Pancreas (tissue), 10 donors: ENCODE measurements at regions not wholly inside any gene's neighbourhood (a gene's known extent, or its start where the extent isn't known, plus 50 kb on each side); places are given as distances from the start of the nearest gene placed in this dataset.
"Not testable (repeated sequence)": the region's sequence is repeated elsewhere in the genome, so short reads cannot be mapped to it uniquely, and the experiment has no call there.

Experiments
- ATAC-seq, 4 donors: fragments of 200-7000 bp; cut with Tn5 transposase; one replicate each; pipeline versions ENCODE4 v1.8.0 to v1.9.1; 2020; ENCODE audit warnings: mild to moderate bottlenecking in 4 of 4, moderate library complexity in 4 of 4
- DNase-seq, 6 donors: peaks; one replicate each; pipeline ENCODE4 v3.0.0-alpha.2; 2020
- FAIRE-seq: peaks from 2 replicates; lab custom pipeline; 2012; peaks lifted over from hg19 to GRCh38; lab: Jason Lieb, UNC
- H3K27ac ChIP-seq, 4 donors: fragments of 200-600 bp; sonication (generic); 1 replicate in 3 of 4; 2 replicates in 1 of 4; pipeline versions ENCODE4 v1.5.0 to v1.8.0; 2020
- H3K27me3 ChIP-seq, 4 donors: fragments of 200-600 bp; one replicate each; pipeline ENCODE4 v1.8.0; 2021
- H3K36me3 ChIP-seq, 3 donors: fragments of 200-600 bp; sonication (generic) in 1 of 3; one replicate each; pipeline versions ENCODE4 v1.5.0 to v1.8.0; 2020 to 2021
- H3K4me1 ChIP-seq, 3 donors: fragments of 200-600 bp; one replicate each; pipeline ENCODE4 v1.8.0; 2021
- H3K4me3 ChIP-seq, 4 donors: fragments of 200-600 bp; sonication (generic) in 2 of 4; one replicate each; pipeline versions ENCODE4 v1.5.0 to v1.8.0; 2020 to 2021
- H3K9me3 ChIP-seq, 4 donors: fragments of 200-600 bp; one replicate each; pipeline ENCODE4 v1.8.0; 2021
- WGBS, 2 donors: extraction: QIAGEN DNeasy Blood & Tissue Kit; methylation state at CpG; one replicate each; pipeline ENCODE4 v1.1.7; 2013; 5-methylcytosine and 5-hydroxymethylcytosine counted together
- intact Hi-C, 3 donors: fragments of 100-400 bp; cut with DNase I; formaldehyde crosslinking; loops; one replicate each; pipeline versions ENCODE4 v1.11.1 to v1.14.2; 2022
- TF ChIP-seq, protein P1 (sequence below), 4 donors: fragments of 200-600 bp; sonication (generic) in 3 of 4; IDR thresholded peaks; one replicate each; pipeline versions ENCODE4 v1.5.0 to v1.8.0; 2021; ENCODE audit warnings: antibody characterized with exemption in 4 of 4
- donor health status: healthy with polysubstance abuse.
- donor health status: DM: no; HTN: no; CAD: no; lungs with moderate emphysema.
- donor health status: DM: no; HTN: no; CAD: no.
- donor health status: control.
- donor health status: control.
- donor health status: Bipolar disorder and iron deficiency.
- donor health status: DM: yes; HTN: yes; CAD: no.
- donor health status: DM: no; HTN: no; CAD: no.
- donor health status: DM: no; HTN: no; CAD: no.
- donor health status: DM: yes; HTN: yes; CAD: no.

DNA sequence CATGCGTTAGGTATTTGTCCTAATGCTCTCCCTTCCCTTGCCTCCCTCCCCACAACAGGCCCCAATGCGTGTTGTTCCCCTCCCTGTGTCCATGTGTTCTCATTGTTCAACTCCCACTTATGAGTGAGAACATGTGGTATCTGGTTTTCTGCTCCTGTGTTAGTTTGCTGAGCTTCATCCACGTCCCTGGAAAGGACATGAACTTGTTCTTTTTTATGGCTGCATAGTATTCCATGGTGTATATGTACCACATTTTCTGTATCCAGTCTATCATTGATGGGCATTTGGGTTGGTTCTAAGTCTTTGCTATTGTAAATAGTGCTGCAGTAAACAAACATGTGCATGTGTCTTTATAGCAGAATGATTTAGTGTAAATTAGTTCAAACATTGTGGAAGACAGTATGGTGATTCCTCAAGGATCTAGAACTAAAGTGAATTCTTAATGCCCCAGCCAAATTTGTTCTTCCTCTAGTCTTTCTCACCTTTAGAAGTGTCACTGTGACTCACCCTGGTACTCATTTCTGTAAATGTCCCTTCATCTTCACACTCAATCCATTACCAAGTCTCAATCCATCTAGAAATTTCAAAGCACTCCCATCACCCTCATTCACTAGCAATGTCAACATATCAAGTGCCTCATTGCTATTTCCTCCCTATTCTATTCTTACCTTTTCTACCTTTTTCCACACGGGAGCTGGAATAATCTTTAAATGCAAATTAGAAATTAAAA, 123.9 kb downstream of the MREG start:
- DNase-seq, H3K36me3 ChIP-seq, H3K9me3 ChIP-seq, H3K4me3 ChIP-seq, H3K27ac ChIP-seq, H3K27me3 ChIP-seq, H3K4me1 ChIP-seq, FAIRE-seq, intact Hi-C loops, ATAC-seq: not testable (repeated sequence)
- WGBS, 2 donors = 58 to 59% methylated on average over 4 of the region's 4 CpGs

DNA sequence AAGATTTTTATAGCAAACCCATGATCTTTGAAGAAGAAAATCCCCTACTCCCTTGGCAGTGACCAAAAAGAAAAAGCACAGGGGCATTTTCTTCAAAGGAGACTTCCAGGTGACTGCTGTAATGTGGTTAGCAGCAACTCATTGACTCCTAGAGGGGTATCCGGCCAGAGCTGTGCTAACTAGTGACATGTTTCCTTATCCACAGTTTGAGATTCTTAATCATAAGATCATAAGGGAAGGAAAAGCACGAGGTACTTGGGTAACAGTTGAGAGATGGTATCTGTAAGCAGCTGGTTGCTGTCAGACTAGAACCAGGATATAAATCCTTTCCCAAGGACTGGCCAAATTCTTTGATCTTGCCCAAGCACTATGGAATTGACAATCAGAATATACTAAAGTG, 124.7 kb downstream of the MREG start:
- 37 to 50% methylated on average over 2 of the region's 2 CpGs for WGBS, 2 donors
- H3K27ac ChIP-seq = no peak overlapping the region
- no peaks in the 10 kb centered on the region for H3K4me1 ChIP-seq
- no peaks in the 10 kb centered on the region for H3K27me3 ChIP-seq
- no peaks in the 10 kb centered on the region for H3K36me3 ChIP-seq
- no peak overlapping the region for H3K4me3 ChIP-seq
- FAIRE-seq (no peak), ATAC-seq (no peak), DNase-seq (no peak)
- TF ChIP-seq, protein P1, sequence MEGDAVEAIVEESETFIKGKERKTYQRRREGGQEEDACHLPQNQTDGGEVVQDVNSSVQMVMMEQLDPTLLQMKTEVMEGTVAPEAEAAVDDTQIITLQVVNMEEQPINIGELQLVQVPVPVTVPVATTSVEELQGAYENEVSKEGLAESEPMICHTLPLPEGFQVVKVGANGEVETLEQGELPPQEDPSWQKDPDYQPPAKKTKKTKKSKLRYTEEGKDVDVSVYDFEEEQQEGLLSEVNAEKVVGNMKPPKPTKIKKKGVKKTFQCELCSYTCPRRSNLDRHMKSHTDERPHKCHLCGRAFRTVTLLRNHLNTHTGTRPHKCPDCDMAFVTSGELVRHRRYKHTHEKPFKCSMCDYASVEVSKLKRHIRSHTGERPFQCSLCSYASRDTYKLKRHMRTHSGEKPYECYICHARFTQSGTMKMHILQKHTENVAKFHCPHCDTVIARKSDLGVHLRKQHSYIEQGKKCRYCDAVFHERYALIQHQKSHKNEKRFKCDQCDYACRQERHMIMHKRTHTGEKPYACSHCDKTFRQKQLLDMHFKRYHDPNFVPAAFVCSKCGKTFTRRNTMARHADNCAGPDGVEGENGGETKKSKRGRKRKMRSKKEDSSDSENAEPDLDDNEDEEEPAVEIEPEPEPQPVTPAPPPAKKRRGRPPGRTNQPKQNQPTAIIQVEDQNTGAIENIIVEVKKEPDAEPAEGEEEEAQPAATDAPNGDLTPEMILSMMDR (IDR thresholded peaks at IDR 0.05) = no peak
- no peaks in the 10 kb centered on the region for H3K9me3 ChIP-seq
- intact Hi-C loops = no loop called here

DNA sequence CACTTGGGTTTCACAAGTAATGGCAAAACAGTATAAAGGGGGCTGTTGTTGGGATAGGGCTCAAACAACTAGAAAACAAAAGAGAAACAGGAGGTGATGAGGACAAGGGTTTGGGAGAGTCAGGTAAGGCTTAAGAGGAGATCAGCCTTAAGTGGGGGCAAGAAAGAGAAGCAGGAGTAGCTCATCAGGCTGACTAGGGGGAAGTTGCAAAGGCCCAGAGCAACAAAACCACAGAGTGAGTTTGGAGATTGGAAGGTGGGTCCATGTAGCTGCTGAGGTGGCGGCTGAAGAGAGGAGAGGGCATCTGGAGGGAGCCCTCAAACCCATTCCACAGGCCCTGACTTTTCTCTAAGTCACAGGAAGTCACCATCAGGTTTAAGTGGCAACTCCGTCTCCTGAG, 126.0 kb downstream of the MREG start:
- Histone ChIP-seq H3K36me3 (no peaks in the 10 kb centered on the region), H3K27ac (no peak overlapping the region), H3K4me3 (no peak overlapping the region), H3K9me3 (no peaks in the 10 kb centered on the region), H3K4me1 (no peaks in the 10 kb centered on the region), H3K27me3 (no peaks in the 10 kb centered on the region)
- intact Hi-C loops = no loop called here
- WGBS, 2 donors = 38 to 84% methylated on average over 2 of the region's 2 CpGs
- TF ChIP-seq, protein P1 (IDR thresholded peaks at IDR 0.05) = no peak
- FAIRE-seq (no peak), ATAC-seq (no peak), DNase-seq (no peak)

DNA sequence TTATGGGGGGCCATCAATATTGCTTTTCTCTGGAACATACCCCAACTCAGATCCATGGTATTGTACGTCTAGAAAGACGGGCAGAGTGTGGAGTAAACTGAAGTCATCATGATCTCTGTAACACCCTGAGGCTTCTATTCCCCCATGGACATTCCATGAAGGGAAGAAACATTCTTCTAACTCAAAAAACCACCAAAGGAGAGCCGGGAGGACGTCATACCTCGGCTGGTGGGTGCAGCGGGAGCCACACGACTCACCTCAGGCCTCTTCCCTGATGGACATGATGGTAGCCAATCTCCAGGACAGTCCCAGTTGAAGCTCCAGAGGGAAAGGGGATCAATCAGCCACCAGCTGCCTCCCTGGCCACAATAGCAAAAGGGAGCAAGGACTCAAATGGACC, 127.3 kb downstream of the MREG start:
- Histone ChIP-seq H3K27me3 (no peaks in the 10 kb centered on the region), H3K27ac (no peak overlapping the region), H3K36me3 (no peaks in the 10 kb centered on the region), H3K9me3 (no peaks in the 10 kb centered on the region), H3K4me1 (no peaks in the 10 kb centered on the region), H3K4me3 (no peak overlapping the region)
- no peak for FAIRE-seq
- ATAC-seq = no peak
- TF ChIP-seq, protein P1 (IDR thresholded peaks at IDR 0.05) = no peak
- DNase-seq = no peak
- 91 to 92% methylated on average over 7 of the region's 7 CpGs for WGBS, 2 donors
- intact Hi-C loops = no loop called here

DNA sequence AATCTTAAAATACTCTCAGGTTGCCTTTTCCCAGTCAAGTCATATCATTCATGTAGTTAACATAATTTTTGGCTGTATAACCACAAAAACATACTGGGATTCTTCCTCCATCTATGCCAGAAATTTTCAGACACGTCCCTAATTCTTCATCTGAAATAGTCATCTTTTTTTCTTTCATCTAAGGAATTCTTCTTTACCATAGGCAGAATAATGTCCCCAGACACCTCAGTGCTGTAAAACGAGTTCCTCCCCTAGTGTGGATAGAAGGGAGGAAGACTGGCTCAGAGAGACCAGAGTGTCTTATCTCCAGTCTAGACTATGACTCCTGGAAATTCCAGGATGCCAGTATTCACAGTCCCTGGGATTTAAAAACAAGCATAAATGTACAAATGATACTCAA, 127.8 kb downstream of the MREG start:
- TF ChIP-seq, protein P1 (IDR thresholded peaks at IDR 0.05) = no peak
- no peak for FAIRE-seq
- no peaks in the 10 kb centered on the region for H3K36me3 ChIP-seq
- H3K4me1 ChIP-seq = no peaks in the 10 kb centered on the region
- ATAC-seq = no peak
- 53 to 57% methylated on average over 2 of the region's 2 CpGs for WGBS, 2 donors
- H3K9me3 ChIP-seq = no peaks in the 10 kb centered on the region
- intact Hi-C loops = no loop called here
- no peaks in the 10 kb centered on the region for H3K27me3 ChIP-seq
- DNase-seq = no peak
- H3K4me3 ChIP-seq = no peak overlapping the region
- no peak overlapping the region for H3K27ac ChIP-seq
